ENCODE measurements at regions not wholly inside any gene's neighbourhood (a gene's known extent, or its start where the extent isn't known, plus 50 kb on each side); places are given as distances from the start of the nearest gene placed in this dataset.

- Histone ChIP-seq H3K9me2 (replicated peaks; ENCODE audit: low read depth, low read length) (no peaks in the 10 kb centered on the region), H3K36me3 (ENCODE audit: insufficient read depth, low read length) (no peaks in the 10 kb centered on the region), H3F3A (ENCODE audit: low read depth) (no peaks in the 10 kb centered on the region), H3K27me3 (ENCODE audit: insufficient read depth, low read length, poor library complexity, severe bottlenecking) (no peaks in the 10 kb centered on the region), H3K4me2 (ENCODE audit: low read depth, low read length, poor library complexity, severe bottlenecking) (no peak overlapping the region), H3K79me2 (ENCODE audit: insufficient read depth, low read length) (no peaks in the 10 kb centered on the region), H2AFZ (ENCODE audit: low read length) (no peak overlapping the region), H3K9ac (ENCODE audit: low read depth, low read length, poor library complexity, severe bottlenecking) (no peak overlapping the region), H3K4me1 (ENCODE audit: insufficient read depth, low read length, poor library complexity, severe bottlenecking) (no peaks in the 10 kb centered on the region), H4K20me1 (ENCODE audit: insufficient read depth, low read length, poor library complexity, severe bottlenecking) (no peaks in the 10 kb centered on the region), H3K9me3 (ENCODE audit: insufficient read depth, low read depth, low read length) (no peaks in the 10 kb centered on the region; the same call in 1 of the 2 replicates), H3K4me3 (ENCODE audit: low read length, poor library complexity, severe bottlenecking) (no peak overlapping the region)
- TF ChIP-seq EZH2phosphoT487 (IDR thresholded peaks at IDR 0.05; ENCODE audit: borderline replicate concordance) = no peak
- TF ChIP-seq CTCF (conservative IDR thresholded peaks at IDR 0.05; ENCODE audit: low read length) = no peak
Observed at GRCh38 chr17:71866095-71866494, 254.7 kb upstream of the SOX9 start.

GRCh38 chr17:71869293-71869692, 251.5 kb upstream of the SOX9 start:
- Histone ChIP-seq H3K4me3 (ENCODE audit: low read length, poor library complexity, severe bottlenecking) (no peak overlapping the region), H4K20me1 (ENCODE audit: insufficient read depth, low read length, poor library complexity, severe bottlenecking) (no peaks in the 10 kb centered on the region), H3K27me3 (ENCODE audit: insufficient read depth, low read length, poor library complexity, severe bottlenecking) (no peaks in the 10 kb centered on the region), H3F3A (ENCODE audit: low read depth) (no peaks in the 10 kb centered on the region), H3K79me2 (ENCODE audit: insufficient read depth, low read length) (no peaks in the 10 kb centered on the region), H3K9ac (ENCODE audit: low read depth, low read length, poor library complexity, severe bottlenecking) (no peak overlapping the region), H3K9me2 (replicated peaks; ENCODE audit: low read depth, low read length) (no peaks in the 10 kb centered on the region), H3K4me1 (ENCODE audit: insufficient read depth, low read length, poor library complexity, severe bottlenecking) (no peaks in the 10 kb centered on the region), H3K4me2 (ENCODE audit: low read depth, low read length, poor library complexity, severe bottlenecking) (no peak overlapping the region), H3K9me3 (ENCODE audit: insufficient read depth, low read depth, low read length) (no peaks in the 10 kb centered on the region; the same call in 1 of the 2 replicates), H2AFZ (ENCODE audit: low read length) (no peak overlapping the region), H3K36me3 (ENCODE audit: insufficient read depth, low read length) (no peaks in the 10 kb centered on the region)
- TF ChIP-seq EZH2phosphoT487 (IDR thresholded peaks at IDR 0.05; ENCODE audit: borderline replicate concordance) = no peak
- TF ChIP-seq CTCF (conservative IDR thresholded peaks at IDR 0.05; ENCODE audit: low read length) = no peak

- no peak overlapping the region for H3K4me3 ChIP-seq (ENCODE audit: low read length, poor library complexity, severe bottlenecking)
- H4K20me1 ChIP-seq (ENCODE audit: insufficient read depth, low read length, poor library complexity, severe bottlenecking) = no peaks in the 10 kb centered on the region
- no peaks in the 10 kb centered on the region for H3K9me2 ChIP-seq (replicated peaks; ENCODE audit: low read depth, low read length)
- H3K79me2 ChIP-seq (ENCODE audit: insufficient read depth, low read length) = no peaks in the 10 kb centered on the region
- no peaks in the 10 kb centered on the region; the same call in 1 of the 2 replicates for H3K9me3 ChIP-seq (ENCODE audit: insufficient read depth, low read depth, low read length)
- H3K27me3 ChIP-seq (ENCODE audit: insufficient read depth, low read length, poor library complexity, severe bottlenecking) = no peaks in the 10 kb centered on the region
- H3F3A ChIP-seq (ENCODE audit: low read depth) = no peaks in the 10 kb centered on the region
- H3K4me1 ChIP-seq (ENCODE audit: insufficient read depth, low read length, poor library complexity, severe bottlenecking) = no peaks in the 10 kb centered on the region
- H3K4me2 ChIP-seq (ENCODE audit: low read depth, low read length, poor library complexity, severe bottlenecking) = no peak overlapping the region
- no peak for TF ChIP-seq CTCF (conservative IDR thresholded peaks at IDR 0.05; ENCODE audit: low read length)
- TF ChIP-seq EZH2phosphoT487 (IDR thresholded peaks at IDR 0.05; ENCODE audit: borderline replicate concordance) = no peak
- no peaks in the 10 kb centered on the region for H3K36me3 ChIP-seq (ENCODE audit: insufficient read depth, low read length)
- H2AFZ ChIP-seq (ENCODE audit: low read length) = no peak overlapping the region
- H3K9ac ChIP-seq (ENCODE audit: low read depth, low read length, poor library complexity, severe bottlenecking) = no peak overlapping the region
Observed at GRCh38 chr17:71869841-71870545, 250.8 kb upstream of the SOX9 start.

Measured in Loucy (cell line).